HepG2 (cell line): ENCODE measurements at regions not wholly inside any gene's neighbourhood (a gene's known extent, or its start where the extent isn't known, plus 50 kb on each side); places are given as distances from the start of the nearest gene placed in this dataset.

Experiments used
- CHD2 ChIP-seq: IDR thresholded peaks from 2 replicates; pipeline ENCODE4 v1.6.1; 2011; ENCODE audit warnings: low read depth, low read length, improper control_type of control experiment
- ETV6 ChIP-seq: sonication (generic); formaldehyde crosslinking; conservative IDR thresholded peaks from 2 replicates; pipeline ENCODE4 v1.4.0; 2020; ENCODE audit warnings: missing genetic modification reagents
- FOSL1 ChIP-seq: sonication (generic); formaldehyde crosslinking; IDR thresholded peaks from 2 replicates; pipeline ENCODE4 v1.9.0; 2021; ENCODE audit warnings: missing genetic modification reagents, borderline replicate concordance
- HDAC1 ChIP-seq: sonication (generic); formaldehyde crosslinking; IDR thresholded peaks from 2 replicates; pipeline ENCODE4 v1.5.1; 2020; ENCODE audit warnings: mild to moderate bottlenecking, missing genetic modification reagents
- MXI1 ChIP-seq: IDR thresholded peaks from 3 replicates; pipeline ENCODE4 v1.6.1; 2012; ENCODE audit warnings: low read depth, low read length, inconsistent platforms, borderline replicate concordance
- RAD51 ChIP-seq: fragments of 450-650 bp; IDR thresholded peaks from 2 replicates; pipeline ENCODE4 v1.6.1; 2016; ENCODE audit warnings: borderline replicate concordance
- ZNF484 ChIP-seq: sonication (generic); formaldehyde crosslinking; IDR thresholded peaks from 2 replicates; pipeline ENCODE4 v1.5.1; 2020; ENCODE audit warnings: mild to moderate bottlenecking, low read depth, missing genetic modification reagents, borderline replicate concordance
- TF ChIP-seq, protein P1 (sequence below): sonication (generic); formaldehyde crosslinking; IDR thresholded peaks from 2 replicates; pipeline ENCODE4 v1.9.0; 2021; ENCODE audit warnings: missing genetic modification reagents, mild to moderate bottlenecking, borderline replicate concordance
- TF ChIP-seq, protein P2 (sequence below): sonication (generic); formaldehyde crosslinking; IDR thresholded peaks from 2 replicates; pipeline ENCODE4 v1.5.0; 2020; ENCODE audit warnings: mild to moderate bottlenecking, missing genetic modification reagents, moderate library complexity
- TF ChIP-seq, protein P3 (sequence below): sonication (generic); formaldehyde crosslinking; IDR thresholded peaks from 2 replicates; pipeline ENCODE4 v1.4.0; 2020; ENCODE audit warnings: missing genetic modification reagents
- TF ChIP-seq, protein P4 (sequence below): sonication (generic); formaldehyde crosslinking; IDR thresholded peaks from 2 replicates; pipeline ENCODE4 v1.5.1; 2020; ENCODE audit warnings: mild to moderate bottlenecking, missing genetic modification reagents, moderate library complexity
- TF ChIP-seq, protein P5 (sequence below): sonication (generic); formaldehyde crosslinking; IDR thresholded peaks from 2 replicates; pipeline ENCODE4 v1.5.1; 2020; ENCODE audit warnings: mild to moderate bottlenecking, missing genetic modification reagents, moderate library complexity

DNA sequence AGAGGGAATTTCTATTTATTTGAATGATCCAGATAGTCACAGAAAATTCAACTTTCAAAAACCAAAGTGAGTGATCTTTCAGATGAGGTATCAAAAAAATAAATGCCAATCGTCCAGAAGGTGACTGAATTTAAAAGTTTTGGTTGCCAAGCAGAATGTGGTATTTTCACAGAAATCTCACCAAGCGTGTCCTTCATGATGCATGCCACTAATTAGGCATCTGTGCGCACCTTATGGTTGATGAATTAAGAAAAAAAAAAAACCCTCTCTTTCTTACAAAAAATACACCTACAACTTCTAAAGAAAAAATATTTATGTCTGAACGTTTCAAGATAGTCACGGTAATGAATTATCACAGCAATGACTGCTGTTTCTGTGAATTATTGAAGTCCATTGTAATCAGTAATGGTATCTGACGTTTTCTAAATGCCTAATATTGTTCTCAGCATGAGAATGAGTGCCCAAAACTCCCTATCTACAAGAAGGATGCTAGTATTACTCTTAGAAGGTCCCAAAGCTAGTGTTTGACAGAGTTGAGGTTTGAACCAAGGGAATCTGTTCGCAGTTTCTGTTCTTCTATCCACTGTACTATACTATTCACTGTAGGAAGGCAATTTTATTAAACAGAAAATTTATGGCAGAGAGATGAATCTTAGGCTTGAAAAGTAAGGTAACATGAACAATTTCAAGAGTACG is 219.6 kb upstream of the NETO1 start:
- TF ChIP-seq ZNF484 (CRISPR knock-in tag) (no peak), HDAC1 (CRISPR knock-in tag) (no peak), RAD51 (no peak), CHD2 (no peak), MXI1 (no peak), ETV6 (CRISPR knock-in tag) (no peak), FOSL1 (CRISPR knock-in tag) (no peak)
- TF ChIP-seq, protein P1, sequence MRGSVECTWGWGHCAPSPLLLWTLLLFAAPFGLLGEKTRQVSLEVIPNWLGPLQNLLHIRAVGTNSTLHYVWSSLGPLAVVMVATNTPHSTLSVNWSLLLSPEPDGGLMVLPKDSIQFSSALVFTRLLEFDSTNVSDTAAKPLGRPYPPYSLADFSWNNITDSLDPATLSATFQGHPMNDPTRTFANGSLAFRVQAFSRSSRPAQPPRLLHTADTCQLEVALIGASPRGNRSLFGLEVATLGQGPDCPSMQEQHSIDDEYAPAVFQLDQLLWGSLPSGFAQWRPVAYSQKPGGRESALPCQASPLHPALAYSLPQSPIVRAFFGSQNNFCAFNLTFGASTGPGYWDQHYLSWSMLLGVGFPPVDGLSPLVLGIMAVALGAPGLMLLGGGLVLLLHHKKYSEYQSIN (CRISPR knock-in tag), result no peak
- TF ChIP-seq, protein P2, sequence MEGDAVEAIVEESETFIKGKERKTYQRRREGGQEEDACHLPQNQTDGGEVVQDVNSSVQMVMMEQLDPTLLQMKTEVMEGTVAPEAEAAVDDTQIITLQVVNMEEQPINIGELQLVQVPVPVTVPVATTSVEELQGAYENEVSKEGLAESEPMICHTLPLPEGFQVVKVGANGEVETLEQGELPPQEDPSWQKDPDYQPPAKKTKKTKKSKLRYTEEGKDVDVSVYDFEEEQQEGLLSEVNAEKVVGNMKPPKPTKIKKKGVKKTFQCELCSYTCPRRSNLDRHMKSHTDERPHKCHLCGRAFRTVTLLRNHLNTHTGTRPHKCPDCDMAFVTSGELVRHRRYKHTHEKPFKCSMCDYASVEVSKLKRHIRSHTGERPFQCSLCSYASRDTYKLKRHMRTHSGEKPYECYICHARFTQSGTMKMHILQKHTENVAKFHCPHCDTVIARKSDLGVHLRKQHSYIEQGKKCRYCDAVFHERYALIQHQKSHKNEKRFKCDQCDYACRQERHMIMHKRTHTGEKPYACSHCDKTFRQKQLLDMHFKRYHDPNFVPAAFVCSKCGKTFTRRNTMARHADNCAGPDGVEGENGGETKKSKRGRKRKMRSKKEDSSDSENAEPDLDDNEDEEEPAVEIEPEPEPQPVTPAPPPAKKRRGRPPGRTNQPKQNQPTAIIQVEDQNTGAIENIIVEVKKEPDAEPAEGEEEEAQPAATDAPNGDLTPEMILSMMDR (CRISPR knock-in tag), result no peak
- TF ChIP-seq, protein P3, sequence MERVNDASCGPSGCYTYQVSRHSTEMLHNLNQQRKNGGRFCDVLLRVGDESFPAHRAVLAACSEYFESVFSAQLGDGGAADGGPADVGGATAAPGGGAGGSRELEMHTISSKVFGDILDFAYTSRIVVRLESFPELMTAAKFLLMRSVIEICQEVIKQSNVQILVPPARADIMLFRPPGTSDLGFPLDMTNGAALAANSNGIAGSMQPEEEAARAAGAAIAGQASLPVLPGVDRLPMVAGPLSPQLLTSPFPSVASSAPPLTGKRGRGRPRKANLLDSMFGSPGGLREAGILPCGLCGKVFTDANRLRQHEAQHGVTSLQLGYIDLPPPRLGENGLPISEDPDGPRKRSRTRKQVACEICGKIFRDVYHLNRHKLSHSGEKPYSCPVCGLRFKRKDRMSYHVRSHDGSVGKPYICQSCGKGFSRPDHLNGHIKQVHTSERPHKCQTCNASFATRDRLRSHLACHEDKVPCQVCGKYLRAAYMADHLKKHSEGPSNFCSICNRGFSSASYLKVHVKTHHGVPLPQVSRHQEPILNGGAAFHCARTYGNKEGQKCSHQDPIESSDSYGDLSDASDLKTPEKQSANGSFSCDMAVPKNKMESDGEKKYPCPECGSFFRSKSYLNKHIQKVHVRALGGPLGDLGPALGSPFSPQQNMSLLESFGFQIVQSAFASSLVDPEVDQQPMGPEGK (CRISPR knock-in tag), result no peak
- TF ChIP-seq, protein P4, sequence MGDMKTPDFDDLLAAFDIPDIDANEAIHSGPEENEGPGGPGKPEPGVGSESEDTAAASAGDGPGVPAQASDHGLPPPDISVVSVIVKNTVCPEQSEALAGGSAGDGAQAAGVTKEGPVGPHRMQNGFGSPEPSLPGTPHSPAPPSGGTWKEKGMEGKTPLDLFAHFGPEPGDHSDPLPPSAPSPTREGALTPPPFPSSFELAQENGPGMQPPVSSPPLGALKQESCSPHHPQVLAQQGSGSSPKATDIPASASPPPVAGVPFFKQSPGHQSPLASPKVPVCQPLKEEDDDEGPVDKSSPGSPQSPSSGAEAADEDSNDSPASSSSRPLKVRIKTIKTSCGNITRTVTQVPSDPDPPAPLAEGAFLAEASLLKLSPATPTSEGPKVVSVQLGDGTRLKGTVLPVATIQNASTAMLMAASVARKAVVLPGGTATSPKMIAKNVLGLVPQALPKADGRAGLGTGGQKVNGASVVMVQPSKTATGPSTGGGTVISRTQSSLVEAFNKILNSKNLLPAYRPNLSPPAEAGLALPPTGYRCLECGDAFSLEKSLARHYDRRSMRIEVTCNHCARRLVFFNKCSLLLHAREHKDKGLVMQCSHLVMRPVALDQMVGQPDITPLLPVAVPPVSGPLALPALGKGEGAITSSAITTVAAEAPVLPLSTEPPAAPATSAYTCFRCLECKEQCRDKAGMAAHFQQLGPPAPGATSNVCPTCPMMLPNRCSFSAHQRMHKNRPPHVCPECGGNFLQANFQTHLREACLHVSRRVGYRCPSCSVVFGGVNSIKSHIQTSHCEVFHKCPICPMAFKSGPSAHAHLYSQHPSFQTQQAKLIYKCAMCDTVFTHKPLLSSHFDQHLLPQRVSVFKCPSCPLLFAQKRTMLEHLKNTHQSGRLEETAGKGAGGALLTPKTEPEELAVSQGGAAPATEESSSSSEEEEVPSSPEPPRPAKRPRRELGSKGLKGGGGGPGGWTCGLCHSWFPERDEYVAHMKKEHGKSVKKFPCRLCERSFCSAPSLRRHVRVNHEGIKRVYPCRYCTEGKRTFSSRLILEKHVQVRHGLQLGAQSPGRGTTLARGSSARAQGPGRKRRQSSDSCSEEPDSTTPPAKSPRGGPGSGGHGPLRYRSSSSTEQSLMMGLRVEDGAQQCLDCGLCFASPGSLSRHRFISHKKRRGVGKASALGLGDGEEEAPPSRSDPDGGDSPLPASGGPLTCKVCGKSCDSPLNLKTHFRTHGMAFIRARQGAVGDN, result no peak
- TF ChIP-seq, protein P5, sequence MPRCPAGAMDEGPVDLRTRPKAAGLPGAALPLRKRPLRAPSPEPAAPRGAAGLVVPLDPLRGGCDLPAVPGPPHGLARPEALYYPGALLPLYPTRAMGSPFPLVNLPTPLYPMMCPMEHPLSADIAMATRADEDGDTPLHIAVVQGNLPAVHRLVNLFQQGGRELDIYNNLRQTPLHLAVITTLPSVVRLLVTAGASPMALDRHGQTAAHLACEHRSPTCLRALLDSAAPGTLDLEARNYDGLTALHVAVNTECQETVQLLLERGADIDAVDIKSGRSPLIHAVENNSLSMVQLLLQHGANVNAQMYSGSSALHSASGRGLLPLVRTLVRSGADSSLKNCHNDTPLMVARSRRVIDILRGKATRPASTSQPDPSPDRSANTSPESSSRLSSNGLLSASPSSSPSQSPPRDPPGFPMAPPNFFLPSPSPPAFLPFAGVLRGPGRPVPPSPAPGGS, result no peak
